ENCODE measurements at regions not wholly inside any gene's neighbourhood (a gene's known extent, or its start where the extent isn't known, plus 50 kb on each side); places are given as distances from the start of the nearest gene placed in this dataset.
A peak's percentile ranks its signal among the peaks of the same experiment; 100 is the strongest.
"Not testable (repeated sequence)": the region's sequence is repeated elsewhere in the genome, so short reads cannot be mapped to it uniquely, and the experiment has no call there.

DNA sequence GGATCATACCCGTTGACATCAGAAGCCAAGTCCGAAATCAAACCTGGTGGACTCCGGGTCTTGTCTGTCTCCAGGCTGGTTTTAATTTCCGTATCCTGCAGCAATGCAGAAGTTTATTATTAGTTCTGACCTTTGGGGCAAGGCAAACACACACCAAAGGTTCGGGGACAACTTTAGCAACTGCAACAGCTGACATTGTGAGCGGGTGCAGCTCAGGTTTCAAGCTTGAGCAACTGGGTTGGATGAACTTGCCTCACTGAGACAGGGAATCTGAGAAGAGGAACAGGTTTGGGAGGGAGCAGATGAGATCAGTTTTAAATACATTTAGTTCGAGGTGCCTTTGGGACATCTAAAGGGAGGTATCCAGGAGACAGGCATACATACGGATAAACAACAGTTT lies 110.7 kb downstream of the GNL3L start:
- Histone ChIP-seq H3K9me3 (no peaks in the 10 kb centered on the region), H3K27me3 (no peaks in the 10 kb centered on the region), H3K36me3 (no peaks in the 10 kb centered on the region), H3K4me3 (no peak overlapping the region), H3K4me1 (peaks cover 5% of the 10 kb centered on the region), H3K27ac (peak overlapping the region; percentile 88)
- no peak for DNase-seq (ENCODE audit: low spot score in 2 of 2)
- no peak for TF ChIP-seq CTCF (IDR thresholded peaks at IDR 0.05)
- no peak for TF ChIP-seq POLR2AphosphoS5 (IDR thresholded peaks at IDR 0.05)
- TF ChIP-seq POLR2A (IDR thresholded peaks at IDR 0.05): no peak
- TF ChIP-seq EP300 (IDR thresholded peaks at IDR 0.05): no peak
- 50% methylated on average over 8 of the region's 8 CpGs for WGBS

DNA sequence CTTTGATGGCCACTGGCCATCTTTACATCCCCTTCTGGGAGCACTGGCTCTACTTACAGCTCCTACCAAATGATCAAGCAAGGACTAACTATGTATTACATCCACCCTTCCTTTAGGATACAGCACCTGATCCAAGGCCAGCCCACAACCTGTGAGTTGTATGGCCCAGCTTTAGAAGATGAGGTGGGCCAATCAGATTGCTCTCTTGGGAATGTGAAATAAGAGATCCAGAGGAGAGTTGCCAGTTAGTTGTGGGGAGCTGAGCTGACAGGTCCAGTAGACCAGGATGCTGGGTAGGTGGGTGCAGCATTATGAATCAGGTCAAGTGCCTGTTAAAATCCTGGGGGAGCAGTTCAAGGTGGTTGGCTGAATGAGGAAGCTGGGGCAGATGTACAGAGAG lies 111.5 kb downstream of the GNL3L start:
- no peak overlapping the region for H3K4me3 ChIP-seq
- H3K27me3 ChIP-seq: no peaks in the 10 kb centered on the region
- H3K36me3 ChIP-seq: no peaks in the 10 kb centered on the region
- no peaks in the 10 kb centered on the region for H3K9me3 ChIP-seq
- DNase-seq (ENCODE audit: low spot score in 2 of 2): no peak
- TF ChIP-seq EP300 (IDR thresholded peaks at IDR 0.05) (no peak), POLR2AphosphoS5 (IDR thresholded peaks at IDR 0.05) (no peak), POLR2A (IDR thresholded peaks at IDR 0.05) (no peak), CTCF (IDR thresholded peaks at IDR 0.05) (no peak)
- H3K27ac ChIP-seq: no peak overlapping the region
- peaks cover 5% of the 10 kb centered on the region for H3K4me1 ChIP-seq

GRCh38 chrX:54647607-54648006 lies 117.6 kb downstream of the GNL3L start:
- WGBS: 84% methylated on average over 4 of the region's 4 CpGs
- H3K27ac ChIP-seq; H3K4me1 ChIP-seq; H3K27me3 ChIP-seq; H3K9me3 ChIP-seq; H3K4me3 ChIP-seq; DNase-seq (ENCODE audit: low spot score in 2 of 2); H3K36me3 ChIP-seq: not testable (repeated sequence)

- Histone ChIP-seq H3K4me3 (no peak overlapping the region), H3K27ac (no peak overlapping the region), H3K36me3 (no peaks in the 10 kb centered on the region), H3K27me3 (no peaks in the 10 kb centered on the region), H3K4me1 (no peaks in the 10 kb centered on the region), H3K9me3 (no peaks in the 10 kb centered on the region)
- no peak for TF ChIP-seq EP300 (IDR thresholded peaks at IDR 0.05)
- no peak for TF ChIP-seq POLR2AphosphoS5 (IDR thresholded peaks at IDR 0.05)
- TF ChIP-seq CTCF (IDR thresholded peaks at IDR 0.05): no peak
- no peak for TF ChIP-seq POLR2A (IDR thresholded peaks at IDR 0.05)
- WGBS: 66% methylated on average over 2 of the region's 2 CpGs
- no peak for DNase-seq (ENCODE audit: low spot score in 2 of 2)
Measured at GRCh38 chrX:54659547-54659946, 129.5 kb downstream of the GNL3L start.

- H3K9me3 ChIP-seq: no peaks in the 10 kb centered on the region
- H3K4me1 ChIP-seq: no peaks in the 10 kb centered on the region
- TF ChIP-seq CTCF (IDR thresholded peaks at IDR 0.05) (no peak), EP300 (IDR thresholded peaks at IDR 0.05) (no peak), POLR2AphosphoS5 (IDR thresholded peaks at IDR 0.05) (no peak), POLR2A (IDR thresholded peaks at IDR 0.05) (no peak)
- no peaks in the 10 kb centered on the region for H3K27me3 ChIP-seq
- no peak for DNase-seq (ENCODE audit: low spot score in 2 of 2)
- no peak overlapping the region for H3K4me3 ChIP-seq
- no peak overlapping the region for H3K27ac ChIP-seq
- no peaks in the 10 kb centered on the region for H3K36me3 ChIP-seq
- 70% methylated on average over 1 of the region's 1 CpG for WGBS
Measured at GRCh38 chrX:54675762-54676161, 122.3 kb downstream of the ITIH6 start.

DNA sequence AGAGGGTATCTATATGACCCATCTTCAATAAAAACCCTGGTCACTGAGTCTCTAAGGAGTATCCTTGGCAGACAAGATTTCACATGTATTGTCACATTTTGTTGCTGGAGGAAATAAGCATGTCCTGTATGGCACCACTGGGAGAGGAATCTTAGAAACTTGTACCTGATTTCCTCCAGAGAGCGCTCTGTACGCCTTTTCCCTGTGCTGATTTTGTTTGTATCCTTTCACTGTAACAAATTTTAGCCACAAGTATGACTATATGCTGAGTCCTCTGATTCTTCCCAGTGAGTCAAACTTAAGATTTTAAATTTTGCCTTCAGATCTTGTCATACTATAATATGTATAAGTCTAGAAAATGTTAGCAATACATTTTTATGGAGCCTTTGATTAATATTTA lies 102.8 kb downstream of the ITIH6 start:
- Histone ChIP-seq H3K9me3 (no peaks in the 10 kb centered on the region), H3K4me3 (no peak overlapping the region), H3K36me3 (no peaks in the 10 kb centered on the region), H3K27ac (no peak overlapping the region), H3K4me1 (no peaks in the 10 kb centered on the region), H3K27me3 (no peaks in the 10 kb centered on the region)
- WGBS: 64% methylated on average over 2 of the region's 2 CpGs
- TF ChIP-seq EP300 (IDR thresholded peaks at IDR 0.05) (no peak), POLR2A (IDR thresholded peaks at IDR 0.05) (no peak)
- DNase-seq (ENCODE audit: low spot score in 2 of 2): no peak
